NCI-H1092 treated with DMSO at 0.1 percent for 48 hours (cell line): ENCODE measurements at regions not wholly inside any gene's neighbourhood (a gene's known extent, or its start where the extent isn't known, plus 50 kb on each side); places are given as distances from the start of the nearest gene placed in this dataset.
"Not testable (repeated sequence)": the region's sequence is repeated elsewhere in the genome, so short reads cannot be mapped to it uniquely, and the experiment has no call there.

Source experiments
- DNase-seq: peaks from one replicate; lab custom pipeline; 2025; lab: John Stamatoyannopoulos, UW

- DNase-seq, result no peak
Measured at GRCh38 chr6:134669485-134669884, 280.4 kb downstream of the ALDH8A1 start.

- DNase-seq, result no peak
Measured at GRCh38 chr6:134667111-134667510, 282.8 kb downstream of the ALDH8A1 start.

- no peak for DNase-seq
Measured at GRCh38 chr6:134666125-134666524, 283.8 kb downstream of the ALDH8A1 start.

- no peak for DNase-seq
Measured at GRCh38 chr6:134665029-134665723, 284.7 kb downstream of the ALDH8A1 start.

- no peak for DNase-seq
Measured at GRCh38 chr6:134663800-134664535, 285.9 kb downstream of the ALDH8A1 start.

GRCh38 chr6:134663356-134663755 lies 286.5 kb downstream of the ALDH8A1 start:
- DNase-seq, result no peak

- no peak for DNase-seq
Measured at GRCh38 chr6:134662077-134662700, 287.7 kb downstream of the ALDH8A1 start.

GRCh38 chr6:134659885-134660284 lies 290.0 kb downstream of the ALDH8A1 start:
- not testable (repeated sequence) for DNase-seq

GRCh38 chr6:134658596-134658995 lies 291.3 kb downstream of the ALDH8A1 start:
- DNase-seq, result no peak

GRCh38 chr6:134657751-134658527 lies 292.0 kb downstream of the ALDH8A1 start:
- DNase-seq, result no peak

- no peak for DNase-seq
Measured at GRCh38 chr6:134657343-134657742, 292.6 kb downstream of the ALDH8A1 start.

- no peak for DNase-seq
Measured at GRCh38 chr6:134654751-134655150, 295.1 kb downstream of the ALDH8A1 start.

GRCh38 chr6:134651519-134651918 lies 298.4 kb downstream of the ALDH8A1 start:
- DNase-seq, result no peak

GRCh38 chr6:134647861-134648260 lies 302.0 kb downstream of the ALDH8A1 start:
- no peak for DNase-seq

- no peak for DNase-seq
Measured at GRCh38 chr6:134642819-134643218, 307.1 kb downstream of the ALDH8A1 start.

GRCh38 chr6:134642279-134642678 lies 307.6 kb downstream of the ALDH8A1 start:
- DNase-seq, result no peak

- peak; percentile 57 for DNase-seq
Measured at GRCh38 chr6:134640975-134641429, 308.9 kb downstream of the ALDH8A1 start.

GRCh38 chr6:134640229-134640628 lies 309.7 kb downstream of the ALDH8A1 start:
- no peak for DNase-seq

GRCh38 chr6:134637847-134638437 lies 312.0 kb downstream of the ALDH8A1 start:
- no peak for DNase-seq

- DNase-seq, result no peak
Measured at GRCh38 chr6:134637282-134637681, 312.6 kb downstream of the ALDH8A1 start.

GRCh38 chr6:134636186-134636799 lies 313.6 kb downstream of the ALDH8A1 start:
- no peak for DNase-seq
